C4-2B (cell line): ENCODE measurements at regions not wholly inside any gene's neighbourhood (a gene's known extent, or its start where the extent isn't known, plus 50 kb on each side); places are given as distances from the start of the nearest gene placed in this dataset.

Experiments used
- H3K27ac ChIP-seq: fragments of 450-650 bp; 2 replicates; pipeline ENCODE4 v1.5.1; 2017
- CTCF ChIP-seq: fragments of 450-650 bp; conservative IDR thresholded peaks from 2 replicates; pipeline ENCODE4 v1.5.1; 2017; ENCODE audit warnings: mild to moderate bottlenecking
- ZFX ChIP-seq: fragments of 450-650 bp; IDR thresholded peaks from 2 replicates; pipeline ENCODE4 v1.6.1; 2017

- no peak for TF ChIP-seq CTCF
- TF ChIP-seq ZFX, result no peak
- H3K27ac ChIP-seq, result no peak overlapping the region
These were observed 222.2 kb upstream of the RGS6 start for GRCh38 chr14:71709987-71710386.

- no peak for TF ChIP-seq ZFX
- no peak for TF ChIP-seq CTCF
- H3K27ac ChIP-seq, result no peak overlapping the region
These were observed 221.1 kb upstream of the RGS6 start for GRCh38 chr14:71711125-71711524.

- TF ChIP-seq CTCF (no peak), ZFX (no peak)
- H3K27ac ChIP-seq, result no peak overlapping the region
These were observed 220.6 kb upstream of the RGS6 start for GRCh38 chr14:71711619-71712018.

GRCh38 chr14:71712478-71712877, 219.8 kb upstream of the RGS6 start:
- no peak for TF ChIP-seq ZFX
- TF ChIP-seq CTCF, result no peak
- no peak overlapping the region for H3K27ac ChIP-seq

GRCh38 chr14:71713016-71713415, 219.2 kb upstream of the RGS6 start:
- no peak for TF ChIP-seq ZFX
- H3K27ac ChIP-seq, result no peak overlapping the region

- H3K27ac ChIP-seq, result no peak overlapping the region
These were observed 218.8 kb upstream of the RGS6 start for GRCh38 chr14:71713451-71713850.

GRCh38 chr14:71714225-71714624, 218.0 kb upstream of the RGS6 start:
- TF ChIP-seq ZFX, result no peak
- TF ChIP-seq CTCF, result no peak
- no peak overlapping the region for H3K27ac ChIP-seq

More at GRCh38 chr14:71713451-71713850, 218.8 kb upstream of the RGS6 start:
- no peak for TF ChIP-seq CTCF
- TF ChIP-seq ZFX, result no peak

- no peak overlapping the region for H3K27ac ChIP-seq
- TF ChIP-seq ZFX, result no peak
- TF ChIP-seq CTCF, result no peak
These were observed 216.0 kb upstream of the RGS6 start for GRCh38 chr14:71716041-71716772.
